Hepatocyte (in vitro differentiated cells): ENCODE measurements at regions not wholly inside any gene's neighbourhood (a gene's known extent, or its start where the extent isn't known, plus 50 kb on each side); places are given as distances from the start of the nearest gene placed in this dataset.

ENCODE experiments used
- DNase-seq: peaks from one replicate; pipeline ENCODE4 v3.0.0-alpha.2; 2016; ENCODE audit warnings: low spot score
- H2AFZ ChIP-seq: fragments of 200-600 bp; sonication (generic); 2 replicates; pipeline ENCODE4 v1.6.0; 2016; ENCODE audit warnings: antibody characterized with exemption, mild to moderate bottlenecking
- H3K27ac ChIP-seq: fragments of 200-600 bp; sonication (generic); 2 replicates; pipeline ENCODE4 v1.5.1; 2016; ENCODE audit warnings: mild to moderate bottlenecking
- H3K27me3 ChIP-seq: fragments of 200-600 bp; sonication (generic); 2 replicates; pipeline ENCODE4 v1.6.1; 2016
- H3K36me3 ChIP-seq: fragments of 200-600 bp; sonication (generic); replicated peaks from 2 replicates; pipeline ENCODE4 v1.5.1; 2016; ENCODE audit warnings: low read depth; ENCODE audit not compliant: insufficient read depth
- H3K4me1 ChIP-seq: fragments of 200-600 bp; sonication (generic); 2 replicates; pipeline ENCODE4 v1.5.1; 2016; ENCODE audit warnings: mild to moderate bottlenecking, moderate library complexity; ENCODE audit not compliant: insufficient read depth
- H3K4me2 ChIP-seq: fragments of 200-600 bp; sonication (generic); 2 replicates; pipeline ENCODE4 v1.6.0; 2016
- H3K4me3 ChIP-seq: fragments of 200-600 bp; sonication (generic); 2 replicates; pipeline ENCODE4 v1.5.1; 2016; ENCODE audit warnings: mild to moderate bottlenecking
- H3K79me2 ChIP-seq: fragments of 200-600 bp; sonication (generic); 2 replicates; pipeline ENCODE4 v1.6.0; 2017; ENCODE audit warnings: mild to moderate bottlenecking
- H3K9me2 ChIP-seq: fragments of 200-600 bp; sonication (generic); replicated peaks from 2 replicates; pipeline ENCODE4 v1.6.0; 2017; ENCODE audit warnings: mild to moderate bottlenecking; ENCODE audit not compliant: insufficient read depth
- H3K9me3 ChIP-seq: fragments of 200-600 bp; sonication (generic); 2 replicates; pipeline ENCODE4 v1.5.1; 2016; ENCODE audit warnings: low read depth, mild to moderate bottlenecking
- H4K20me1 ChIP-seq: fragments of 200-600 bp; sonication (generic); 2 replicates; pipeline ENCODE4 v1.6.0; 2016; ENCODE audit warnings: mild to moderate bottlenecking; ENCODE audit not compliant: insufficient read depth, poor library complexity, severe bottlenecking
- EZH2 ChIP-seq: fragments of 200-600 bp; sonication (generic); IDR thresholded peaks from 2 replicates; pipeline ENCODE4 v1.6.1; 2016; ENCODE audit warnings: antibody characterized with exemption, mild to moderate bottlenecking, borderline replicate concordance
- EZH2phosphoT487 ChIP-seq: fragments of 200-600 bp; sonication (generic); IDR thresholded peaks from one replicate; pipeline ENCODE4 v1.6.1; 2018; ENCODE audit warnings: antibody characterized with exemption, mild to moderate bottlenecking, low read depth, moderate library complexity; ENCODE audit not compliant: unreplicated experiment, severe bottlenecking
- WGBS: methylation state at CpG from one replicate; pipeline ENCODE4 v1.1.6; 2016; ENCODE audit warnings: low lambda C conversion rate; ENCODE audit errors: missing lambda C conversion rate; 5-methylcytosine and 5-hydroxymethylcytosine counted together
- TF ChIP-seq, protein P1 (sequence below): fragments of 200-600 bp; sonication (generic); IDR thresholded peaks from 2 replicates; pipeline ENCODE4 v1.5.1; 2016; ENCODE audit warnings: antibody characterized with exemption, mild to moderate bottlenecking; ENCODE audit not compliant: poor library complexity

- Histone ChIP-seq H4K20me1 (no peaks in the 10 kb centered on the region), H2AFZ (no peak overlapping the region), H3K4me1 (no peaks in the 10 kb centered on the region)
These were observed 732.4 kb upstream of the GBE1 start for GRCh38 chr3:82493858-82494257.

GRCh38 chr3:82475306-82475705 is 713.9 kb upstream of the GBE1 start:
- Histone ChIP-seq H3K9me3 (no peaks in the 10 kb centered on the region), H2AFZ (no peak overlapping the region), H3K4me3 (no peak overlapping the region), H3K27me3 (no peaks in the 10 kb centered on the region), H3K36me3 (no peaks in the 10 kb centered on the region), H3K27ac (no peak overlapping the region), H3K4me1 (no peaks in the 10 kb centered on the region), H3K4me2 (no peak overlapping the region), H3K79me2 (no peaks in the 10 kb centered on the region), H4K20me1 (no peaks in the 10 kb centered on the region), H3K9me2 (no peaks in the 10 kb centered on the region)
- WGBS = 100% methylated on average over 1 of the region's 1 CpG
- TF ChIP-seq EZH2phosphoT487 = no peak
- TF ChIP-seq, protein P1, sequence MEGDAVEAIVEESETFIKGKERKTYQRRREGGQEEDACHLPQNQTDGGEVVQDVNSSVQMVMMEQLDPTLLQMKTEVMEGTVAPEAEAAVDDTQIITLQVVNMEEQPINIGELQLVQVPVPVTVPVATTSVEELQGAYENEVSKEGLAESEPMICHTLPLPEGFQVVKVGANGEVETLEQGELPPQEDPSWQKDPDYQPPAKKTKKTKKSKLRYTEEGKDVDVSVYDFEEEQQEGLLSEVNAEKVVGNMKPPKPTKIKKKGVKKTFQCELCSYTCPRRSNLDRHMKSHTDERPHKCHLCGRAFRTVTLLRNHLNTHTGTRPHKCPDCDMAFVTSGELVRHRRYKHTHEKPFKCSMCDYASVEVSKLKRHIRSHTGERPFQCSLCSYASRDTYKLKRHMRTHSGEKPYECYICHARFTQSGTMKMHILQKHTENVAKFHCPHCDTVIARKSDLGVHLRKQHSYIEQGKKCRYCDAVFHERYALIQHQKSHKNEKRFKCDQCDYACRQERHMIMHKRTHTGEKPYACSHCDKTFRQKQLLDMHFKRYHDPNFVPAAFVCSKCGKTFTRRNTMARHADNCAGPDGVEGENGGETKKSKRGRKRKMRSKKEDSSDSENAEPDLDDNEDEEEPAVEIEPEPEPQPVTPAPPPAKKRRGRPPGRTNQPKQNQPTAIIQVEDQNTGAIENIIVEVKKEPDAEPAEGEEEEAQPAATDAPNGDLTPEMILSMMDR = no peak
- TF ChIP-seq EZH2 = no peak
- no peak for DNase-seq

More at GRCh38 chr3:82493858-82494257, 732.4 kb upstream of the GBE1 start:
- H3K9me2 ChIP-seq = no peaks in the 10 kb centered on the region
- H3K9me3 ChIP-seq = no peaks in the 10 kb centered on the region
- 84% methylated on average over 2 of the region's 2 CpGs for whole genome bisulfite sequencing
- no peak overlapping the region for H3K4me3 ChIP-seq
- no peaks in the 10 kb centered on the region for H3K36me3 ChIP-seq
- H3K27me3 ChIP-seq = no peaks in the 10 kb centered on the region
- H3K4me2 ChIP-seq = no peak overlapping the region
- H3K79me2 ChIP-seq = no peaks in the 10 kb centered on the region
- no peak overlapping the region for H3K27ac ChIP-seq
- TF ChIP-seq, protein P1 = no peak
- no peak for TF ChIP-seq EZH2phosphoT487
- no peak for TF ChIP-seq EZH2
- no peak for DNase-seq

GRCh38 chr3:82474711-82475110 is 713.3 kb upstream of the GBE1 start:
- TF ChIP-seq, protein P1 = no peak
- no peak for TF ChIP-seq EZH2phosphoT487
- no peak for TF ChIP-seq EZH2
- no peak overlapping the region for H3K4me2 ChIP-seq
- no peaks in the 10 kb centered on the region for H3K9me3 ChIP-seq
- H3K9me2 ChIP-seq = no peaks in the 10 kb centered on the region
- H3K4me3 ChIP-seq = no peak overlapping the region
- H3K79me2 ChIP-seq = no peaks in the 10 kb centered on the region
- H3K27me3 ChIP-seq = no peaks in the 10 kb centered on the region
- H4K20me1 ChIP-seq = no peaks in the 10 kb centered on the region
- no peak overlapping the region for H3K27ac ChIP-seq
- H2AFZ ChIP-seq = no peak overlapping the region
- H3K4me1 ChIP-seq = no peaks in the 10 kb centered on the region
- no peak for DNase-seq
- no peaks in the 10 kb centered on the region for H3K36me3 ChIP-seq
